ENCODE measurements at regions not wholly inside any gene's neighbourhood (a gene's known extent, or its start where the extent isn't known, plus 50 kb on each side); places are given as distances from the start of the nearest gene placed in this dataset.
"Not testable (repeated sequence)": the region's sequence is repeated elsewhere in the genome, so short reads cannot be mapped to it uniquely, and the experiment has no call there.

DNA sequence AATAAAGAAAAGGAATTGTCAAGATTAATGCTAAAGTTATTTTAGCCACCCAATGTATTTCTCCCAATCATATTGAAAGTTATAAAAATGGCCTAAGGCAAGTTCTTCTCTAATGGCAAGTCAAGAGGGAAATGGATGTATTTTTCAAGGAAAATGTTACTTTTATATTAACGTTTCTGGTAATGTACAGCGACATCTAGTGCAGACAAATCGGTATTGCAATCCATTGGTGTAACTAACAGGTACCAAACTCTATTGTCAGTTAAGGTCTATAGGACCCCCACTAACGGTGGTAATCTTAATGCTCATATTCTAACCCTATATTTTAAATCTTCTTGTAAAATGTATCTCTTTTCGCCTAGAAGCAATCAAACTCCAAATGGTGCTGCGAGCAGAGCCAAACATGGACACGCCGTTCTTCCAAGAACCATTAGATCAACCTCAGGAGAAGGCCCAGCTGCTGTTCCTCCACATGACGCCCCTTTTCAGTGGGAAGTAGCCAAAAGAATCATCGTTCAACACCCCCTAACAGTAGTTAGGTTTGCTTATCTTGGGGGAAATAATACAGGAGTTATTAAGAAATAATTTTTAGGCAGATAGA lies 98.5 kb upstream of the PABPC3 start:
- peak in 1 of 5 experiments; percentile 18 for DNase-seq

DNA sequence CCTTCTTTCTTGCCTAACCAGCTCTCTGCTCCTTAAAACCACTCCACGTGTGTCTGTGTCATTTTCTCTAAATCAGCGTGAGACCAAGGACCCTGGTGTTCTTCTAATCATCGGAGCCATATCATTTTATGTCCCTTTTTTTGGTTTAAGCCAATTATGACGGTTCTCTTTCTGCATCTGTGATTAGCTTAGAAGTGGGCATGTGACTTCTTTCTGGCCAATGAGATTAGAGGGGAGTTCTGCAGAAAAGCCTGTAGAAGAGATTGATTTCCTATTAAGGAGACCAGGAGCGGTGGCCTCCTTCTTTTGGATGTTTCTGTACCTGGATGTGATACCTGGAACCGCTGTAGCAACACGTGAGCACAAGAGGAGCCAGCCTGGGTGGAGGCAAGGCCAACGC lies 97.5 kb upstream of the PABPC3 start:
- no peak for DNase-seq

DNA sequence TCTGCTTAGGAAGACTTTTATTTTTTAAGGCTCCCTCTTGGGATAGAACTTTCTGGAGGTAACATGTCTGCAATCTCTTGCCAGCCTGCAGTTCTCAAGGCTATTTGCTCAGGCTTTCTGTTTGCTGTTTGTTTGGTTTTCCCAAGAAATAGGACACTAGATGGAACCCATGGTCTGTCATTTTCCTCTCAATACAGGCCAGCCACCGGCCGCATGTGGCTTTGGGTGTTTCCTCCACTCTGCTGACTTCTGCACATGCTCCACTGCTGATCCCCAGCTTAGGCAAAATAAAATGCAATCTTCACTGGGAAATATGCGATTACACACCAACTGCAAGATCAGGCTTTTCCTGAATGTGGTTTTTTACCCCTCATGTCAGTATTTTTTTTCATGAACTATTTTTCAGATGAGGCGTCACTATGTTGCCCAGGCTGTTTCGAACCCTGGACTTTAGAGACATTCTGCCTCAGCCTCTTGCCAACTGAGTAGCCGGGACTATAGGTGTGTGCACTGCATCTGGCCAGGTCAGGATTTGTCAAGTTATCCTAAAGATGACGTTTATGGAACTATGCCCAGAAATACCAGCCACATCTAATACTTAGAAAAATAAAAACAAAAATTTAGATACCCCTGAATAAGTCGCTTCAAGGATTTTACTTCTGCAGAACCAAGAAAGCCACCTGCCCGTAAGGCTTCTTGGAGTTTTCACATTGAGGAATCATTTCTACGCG lies 94.3 kb upstream of the PABPC3 start:
- no peak for DNase-seq

DNA sequence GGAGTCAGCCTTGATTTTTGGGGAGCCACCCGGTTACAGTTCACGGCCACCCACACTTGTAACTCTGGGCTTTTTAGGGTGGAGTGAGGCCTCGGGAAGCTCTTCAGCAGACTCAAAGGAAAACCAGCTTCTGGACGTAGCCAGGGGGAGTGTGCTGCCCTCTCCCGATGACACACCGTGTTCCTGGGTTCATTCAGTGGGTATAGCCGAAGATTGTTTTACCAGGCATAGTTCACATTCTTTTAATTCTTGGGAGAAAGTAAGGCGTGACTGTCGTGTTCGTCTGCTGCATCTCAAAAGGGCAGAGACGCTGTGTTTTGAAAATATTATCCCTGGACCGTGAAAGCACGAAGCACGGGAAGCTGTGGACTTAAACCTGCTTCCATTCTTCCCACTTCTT lies 93.6 kb upstream of the PABPC3 start:
- not testable (repeated sequence) for DNase-seq

- not testable (repeated sequence) for DNase-seq
Observed at GRCh38 chr13:25004489-25004888, 91.4 kb upstream of the PABPC3 start.

GRCh38 chr13:25005050-25005497 lies 90.9 kb upstream of the PABPC3 start:
- DNase-seq, result peak in 1 of 5 experiments; percentile 21

- DNase-seq, result not testable (repeated sequence)
Observed at GRCh38 chr13:25007389-25007788, 88.5 kb upstream of the PABPC3 start.

DNA sequence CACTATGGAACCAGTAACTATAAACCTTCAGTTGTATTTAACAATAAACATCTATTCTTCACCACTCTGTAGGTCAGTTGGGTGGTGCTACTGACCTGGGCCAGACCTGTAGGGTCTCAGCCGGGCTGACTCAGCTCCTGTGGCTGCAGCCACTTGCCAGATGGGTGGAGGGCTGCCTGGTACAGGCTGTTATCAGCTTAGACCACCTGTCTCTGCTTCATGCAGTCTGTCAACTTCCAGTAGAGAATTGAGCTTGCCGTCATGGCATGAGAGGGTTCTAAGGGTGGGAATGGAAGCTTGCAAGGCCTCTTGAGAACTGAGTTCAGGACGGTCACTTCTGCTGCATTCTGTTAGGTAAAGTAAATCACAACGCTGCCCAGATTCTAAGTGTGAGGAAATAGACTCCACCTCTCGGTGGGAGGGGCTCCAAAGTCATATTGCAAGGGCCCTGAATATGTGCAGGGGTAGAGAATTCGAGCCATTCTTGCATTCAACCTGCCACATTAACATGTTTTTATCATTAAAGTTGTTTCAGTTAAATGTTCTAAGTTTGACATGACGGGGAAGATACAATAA lies 81.5 kb upstream of the PABPC3 start:
- not testable (repeated sequence) for DNase-seq

GRCh38 chr13:25017176-25017575 lies 78.8 kb upstream of the PABPC3 start:
- DNase-seq, result not testable (repeated sequence)

GRCh38 chr13:25017808-25018728 lies 77.9 kb upstream of the PABPC3 start:
- DNase-seq, result peak in 3 of 5 experiments; percentile 16 to 80 (median 26)

GRCh38 chr13:25018729-25019115 lies 77.2 kb upstream of the PABPC3 start:
- DNase-seq, result peak in 1 of 5 experiments; percentile 9

DNA sequence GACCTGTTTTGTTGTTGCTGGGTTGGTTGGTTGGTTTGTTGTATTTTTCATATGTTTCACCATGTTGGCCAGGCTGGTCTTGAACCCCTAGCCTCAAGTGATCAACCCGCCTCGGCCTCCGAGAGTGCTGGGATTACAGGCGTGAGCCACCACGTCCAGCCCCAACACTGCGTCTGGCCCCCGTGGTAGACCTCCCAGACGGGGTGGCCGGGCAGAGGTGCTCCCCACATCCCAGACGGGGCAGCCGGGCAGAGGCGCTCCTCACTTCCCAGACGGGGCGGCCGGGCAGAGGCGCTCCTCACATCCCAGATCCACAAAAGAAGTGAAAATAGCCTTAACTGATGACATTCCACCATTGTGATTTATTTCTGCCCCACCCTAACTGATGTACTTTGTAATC lies 76.2 kb upstream of the PABPC3 start:
- DNase-seq, result not testable (repeated sequence)

GRCh38 chr13:25024175-25024574 lies 71.8 kb upstream of the PABPC3 start:
- DNase-seq, result no peak

GRCh38 chr13:25032160-25032559 lies 63.8 kb upstream of the PABPC3 start:
- no peak for DNase-seq

DNA sequence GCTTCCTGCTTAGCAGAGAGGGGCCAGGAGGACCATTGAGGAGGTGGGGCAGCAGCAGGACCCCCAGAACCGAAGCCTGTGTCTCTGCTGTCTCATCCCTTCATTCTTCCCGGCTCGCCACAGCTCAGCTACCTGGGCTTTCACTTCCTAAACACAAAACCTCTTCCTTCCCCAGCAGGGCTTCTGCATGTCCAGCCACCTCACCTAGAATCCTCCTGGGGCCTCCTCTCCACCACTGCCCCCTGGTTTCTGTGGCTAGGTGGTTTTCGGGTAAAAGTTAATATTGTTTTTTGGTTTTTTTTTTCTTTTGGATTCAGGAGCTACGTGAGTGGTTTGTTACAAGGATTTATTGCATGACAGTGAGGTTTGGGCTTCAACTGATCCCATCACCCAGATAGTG lies 61.8 kb upstream of the PABPC3 start:
- DNase-seq, result no peak

DNA sequence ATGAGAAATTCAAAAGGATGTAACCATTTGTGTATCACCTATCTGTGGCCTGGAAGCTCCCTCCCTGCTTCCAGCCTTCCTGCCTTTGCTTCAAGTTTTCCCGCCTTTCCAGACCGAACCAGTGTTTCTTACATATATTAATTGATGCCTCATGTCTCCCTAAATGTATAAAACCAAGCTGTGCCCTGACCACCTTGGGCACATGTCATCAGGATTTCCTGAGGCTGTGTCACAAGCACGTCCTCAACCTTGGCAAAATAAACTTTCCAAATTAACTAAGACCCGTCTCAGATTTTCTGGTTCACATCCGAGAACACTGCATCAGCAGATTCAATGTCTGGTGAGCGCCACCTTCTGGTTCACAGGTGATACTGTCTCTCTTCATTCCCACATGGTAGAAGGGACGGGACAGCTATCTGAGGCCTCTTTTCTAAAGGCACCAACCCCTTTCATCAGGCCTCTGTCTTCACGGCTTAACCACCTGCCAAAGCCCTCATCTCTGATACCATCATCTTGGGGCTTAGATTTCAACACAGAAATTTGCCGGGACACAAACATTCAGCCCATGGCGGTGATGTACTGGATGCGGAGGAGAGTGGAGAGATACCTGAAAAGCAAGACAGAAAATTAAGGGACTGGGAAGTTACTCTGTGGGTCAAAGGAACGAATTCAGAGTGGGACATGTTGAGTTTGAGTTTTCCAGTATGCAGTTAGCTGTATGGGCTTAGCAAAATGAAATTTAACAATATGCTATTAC lies 58.7 kb upstream of the PABPC3 start:
- peak in 2 of 5 experiments; percentile 18 to 69 for DNase-seq

DNA sequence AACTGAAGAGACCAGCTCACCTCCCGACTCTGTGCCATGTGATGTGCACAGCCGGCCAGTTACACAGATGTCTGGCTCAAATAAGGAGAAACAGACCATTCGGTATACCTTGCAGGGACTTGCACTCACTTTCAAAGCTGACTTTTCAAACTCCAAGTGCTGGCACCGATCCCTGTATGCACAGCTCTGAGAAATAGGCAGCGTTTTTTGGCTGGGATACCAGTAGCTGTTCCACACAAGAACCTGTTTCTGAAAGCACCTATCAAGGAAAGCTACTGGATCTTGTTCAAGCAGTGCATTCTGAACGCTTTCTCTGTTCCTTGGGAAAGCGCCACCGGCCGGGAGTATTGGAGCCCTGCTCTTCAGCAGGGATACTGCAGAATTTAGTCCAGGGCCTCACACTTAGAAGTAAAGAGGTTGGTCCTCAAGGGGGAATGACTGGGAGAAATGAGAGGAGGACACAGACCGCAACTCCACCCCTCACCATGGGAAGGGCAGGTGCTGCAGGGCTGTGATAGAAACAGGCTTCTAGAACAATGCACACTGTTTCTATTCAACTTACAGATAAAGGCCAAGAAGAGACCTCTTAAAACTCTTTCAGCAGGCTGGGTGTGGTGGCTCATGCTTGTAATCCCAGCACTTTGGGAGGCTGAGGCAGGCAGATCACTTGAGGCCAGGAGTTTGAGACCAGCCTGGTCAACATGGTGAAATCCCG lies 53.6 kb upstream of the PABPC3 start:
- no peak for DNase-seq

- DNase-seq, result no peak
Observed at GRCh38 chr13:25044071-25044470, 51.9 kb upstream of the PABPC3 start.
